Astrocyte (in vitro differentiated cells and primary cell): ENCODE measurements at regions not wholly inside any gene's neighbourhood (a gene's known extent, or its start where the extent isn't known, plus 50 kb on each side); places are given as distances from the start of the nearest gene placed in this dataset.
"Not testable (repeated sequence)": the region's sequence is repeated elsewhere in the genome, so short reads cannot be mapped to it uniquely, and the experiment has no call there.

Experiments
- DNase-seq: peaks from one replicate; pipeline ENCODE4 v3.0.0-alpha.2; 2010; ENCODE audit warnings: low read depth
- FAIRE-seq: peaks from 2 replicates; lab custom pipeline; 2011; peaks lifted over from hg19 to GRCh38; lab: Jason Lieb, UNC
- H2AFZ ChIP-seq: 2 replicates; pipeline ENCODE4 v1.6.0; 2012; ENCODE audit warnings: low read depth, low read length, inconsistent platforms
- H3K27ac ChIP-seq: 2 replicates; pipeline ENCODE4 v1.5.1; 2011; ENCODE audit warnings: low read depth, low read length, inconsistent platforms
- H3K27me3 ChIP-seq: 2 replicates; pipeline ENCODE4 v1.6.0; 2011; ENCODE audit warnings: low read length, inconsistent platforms; ENCODE audit not compliant: insufficient read depth
- H3K36me3 ChIP-seq: 2 replicates; pipeline ENCODE4 v1.5.1; 2011; ENCODE audit warnings: low read length, inconsistent platforms; ENCODE audit not compliant: insufficient read depth
- H3K4me1 ChIP-seq: 2 replicates; pipeline ENCODE4 v1.5.1; 2011; ENCODE audit warnings: low read length, inconsistent platforms; ENCODE audit not compliant: insufficient read depth
- H3K4me2 ChIP-seq: 2 replicates; pipeline ENCODE4 v1.6.0; 2012; ENCODE audit warnings: low read length, inconsistent platforms
- H3K4me3 ChIP-seq: 2 replicates; pipeline ENCODE4 v1.5.1; 2011; ENCODE audit warnings: low read depth, mild to moderate bottlenecking, low read length, inconsistent platforms; ENCODE audit not compliant: insufficient read depth
- H3K79me2 ChIP-seq: 2 replicates; pipeline ENCODE4 v1.6.0; 2012; ENCODE audit warnings: mild to moderate bottlenecking, low read length, inconsistent platforms; ENCODE audit not compliant: insufficient read depth
- H3K9ac ChIP-seq: 2 replicates; pipeline ENCODE4 v1.6.0; 2012; ENCODE audit warnings: mild to moderate bottlenecking, low read length, inconsistent platforms
- H3K9me3 ChIP-seq: 2 replicates; pipeline ENCODE4 v1.5.1; 2012; ENCODE audit warnings: low read depth, mild to moderate bottlenecking, low read length, inconsistent platforms; ENCODE audit not compliant: insufficient read depth
- H4K20me1 ChIP-seq: 2 replicates; pipeline ENCODE4 v1.6.0; 2012; ENCODE audit warnings: low read length, inconsistent platforms; ENCODE audit not compliant: insufficient read depth
- H3K27ac Mint-ChIP-seq: one replicate; pipeline ENCODE4 v1.8.0; 2021; ENCODE audit warnings: mild to moderate bottlenecking, mixed read lengths; ENCODE audit not compliant: unreplicated experiment
- H3K27me3 Mint-ChIP-seq: one replicate; pipeline ENCODE4 v1.8.0; 2021; ENCODE audit warnings: low read depth, mixed read lengths; ENCODE audit not compliant: unreplicated experiment
- H3K36me3 Mint-ChIP-seq: one replicate; pipeline ENCODE4 v1.8.0; 2021; ENCODE audit warnings: low read depth, mixed read lengths; ENCODE audit not compliant: unreplicated experiment
- H3K4me1 Mint-ChIP-seq: one replicate; pipeline ENCODE4 v1.8.0; 2021; ENCODE audit warnings: low read depth, mixed read lengths; ENCODE audit not compliant: unreplicated experiment
- H3K4me3 Mint-ChIP-seq: one replicate; pipeline ENCODE4 v1.8.0; 2021; ENCODE audit warnings: mild to moderate bottlenecking, moderate library complexity, mixed read lengths; ENCODE audit not compliant: unreplicated experiment
- H3K9me3 Mint-ChIP-seq: one replicate; pipeline ENCODE4 v1.8.0; 2021; ENCODE audit warnings: mild to moderate bottlenecking, mixed read lengths; ENCODE audit not compliant: unreplicated experiment
- CTCF ChIP-seq: IDR thresholded peaks from 2 replicates; pipeline ENCODE4 v1.5.1; 2011; ENCODE audit warnings: low read depth, mild to moderate bottlenecking, inconsistent platforms, low read length, moderate library complexity; ENCODE audit not compliant: insufficient read depth
- EZH2 ChIP-seq: IDR thresholded peaks from 2 replicates; pipeline ENCODE4 v1.6.1; 2012; ENCODE audit warnings: mild to moderate bottlenecking, low read length, inconsistent platforms; ENCODE audit not compliant: insufficient read depth

GRCh38 chr6:145279993-145280392 lies 455.3 kb downstream of the EPM2A start:
- TF ChIP-seq EZH2 (no peak), CTCF (no peak)
- Histone ChIP-seq H3K9ac (no peak overlapping the region), H3K79me2 (no peaks in the 10 kb centered on the region), H4K20me1 (no peaks in the 10 kb centered on the region), H3K4me3 (no peak overlapping the region), H3K27ac (no peak overlapping the region), H3K4me2 (no peak overlapping the region), H3K36me3 (no peaks in the 10 kb centered on the region), H3K4me1 (no peaks in the 10 kb centered on the region), H3K27me3 (no peaks in the 10 kb centered on the region), H3K9me3 (no peaks in the 10 kb centered on the region), H2AFZ (no peak overlapping the region)
- Mint-ChIP-seq H3K27me3 (no peaks in the 10 kb centered on the region), H3K9me3 (no peaks in the 10 kb centered on the region), H3K4me1 (peaks cover 7% of the 10 kb centered on the region), H3K36me3 (no peaks in the 10 kb centered on the region), H3K27ac (no peak overlapping the region), H3K4me3 (no peak overlapping the region)
- no peak for FAIRE-seq
- no peak for DNase-seq

- FAIRE-seq, H4K20me1 ChIP-seq, H3K27me3 Mint-ChIP-seq, H3K36me3 Mint-ChIP-seq, H3K4me1 ChIP-seq, H3K27ac ChIP-seq, H3K27ac Mint-ChIP-seq, DNase-seq, H3K4me3 ChIP-seq, H3K36me3 ChIP-seq, H3K9ac ChIP-seq, H3K79me2 ChIP-seq, H3K9me3 Mint-ChIP-seq, H3K4me1 Mint-ChIP-seq, H3K9me3 ChIP-seq, H3K27me3 ChIP-seq, H2AFZ ChIP-seq, H3K4me2 ChIP-seq, H3K4me3 Mint-ChIP-seq: not testable (repeated sequence)
Observed at GRCh38 chr6:145283209-145283608, 452.1 kb downstream of the EPM2A start.

GRCh38 chr6:145283856-145284255 lies 451.5 kb downstream of the EPM2A start:
- Histone ChIP-seq H4K20me1 (no peaks in the 10 kb centered on the region), H3K27ac (no peak overlapping the region), H3K9me3 (no peaks in the 10 kb centered on the region), H3K36me3 (no peaks in the 10 kb centered on the region), H3K27me3 (no peaks in the 10 kb centered on the region), H3K4me3 (no peak overlapping the region), H3K9ac (no peak overlapping the region), H3K79me2 (no peaks in the 10 kb centered on the region), H2AFZ (no peak overlapping the region), H3K4me1 (no peaks in the 10 kb centered on the region), H3K4me2 (no peak overlapping the region)
- DNase-seq (no peak), FAIRE-seq (no peak)
- Mint-ChIP-seq H3K4me1 (no peaks in the 10 kb centered on the region), H3K27ac (no peak overlapping the region), H3K9me3 (no peaks in the 10 kb centered on the region), H3K4me3 (no peak overlapping the region), H3K36me3 (no peaks in the 10 kb centered on the region), H3K27me3 (no peaks in the 10 kb centered on the region)
- TF ChIP-seq CTCF, result no peak
- no peak for TF ChIP-seq EZH2
